Tibial nerve (tissue), 4 donors: ENCODE measurements at regions not wholly inside any gene's neighbourhood (a gene's known extent, or its start where the extent isn't known, plus 50 kb on each side); places are given as distances from the start of the nearest gene placed in this dataset.

Experiments used
- CTCF ChIP-seq, 5 experiments: fragments of 200-600 bp in 3 of 5; fragments of 450-650 bp in 2 of 5; sonication (generic) in 3 of 5; IDR thresholded peaks; one replicate each; pipeline ENCODE4 v1.5.1; 2016 to 2019; ENCODE audit warnings: antibody characterized with exemption in 5 of 5, mild to moderate bottlenecking in 3 of 5, moderate library complexity in 2 of 5
- EP300 ChIP-seq, 2 donors: sonication (generic); formaldehyde crosslinking; IDR thresholded peaks; one replicate each; pipeline ENCODE4 v1.6.1; 2017; ENCODE audit warnings: antibody characterized with exemption in 2 of 2, mild to moderate bottlenecking in 1 of 2
- POLR2A ChIP-seq, 2 donors: fragments of 450-650 bp; IDR thresholded peaks; one replicate each; pipeline ENCODE4 v1.6.1; 2017; ENCODE audit warnings: antibody characterized with exemption in 2 of 2, mild to moderate bottlenecking in 2 of 2, moderate library complexity in 2 of 2

GRCh38 chr4:96094183-96094582 is 254.3 kb downstream of the PDHA2 start:
- TF ChIP-seq POLR2A (IDR thresholded peaks at IDR 0.05) (no peak), CTCF (IDR thresholded peaks at IDR 0.05) (no peak), EP300 (IDR thresholded peaks at IDR 0.05) (no peak)
